ENCODE measurements at regions not wholly inside any gene's neighbourhood (a gene's known extent, or its start where the extent isn't known, plus 50 kb on each side); places are given as distances from the start of the nearest gene placed in this dataset.

- TF ChIP-seq EZH2phosphoT487 (IDR thresholded peaks at IDR 0.05; ENCODE audit: borderline replicate concordance, low read depth) (no peak), ELF1 (IDR thresholded peaks at IDR 0.05) (no peak), CHD2 (IDR thresholded peaks at IDR 0.05; ENCODE audit: low read length, partially characterized antibody) (no peak), POLR2AphosphoS5 (IDR thresholded peaks at IDR 0.05; ENCODE audit: low read depth, low read length) (no peak), GABPA (IDR thresholded peaks at IDR 0.05; ENCODE audit: low read depth) (no peak), SMC3 (IDR thresholded peaks at IDR 0.05; ENCODE audit: low read depth, low read length) (no peak)
- TF ChIP-seq, protein P1, sequence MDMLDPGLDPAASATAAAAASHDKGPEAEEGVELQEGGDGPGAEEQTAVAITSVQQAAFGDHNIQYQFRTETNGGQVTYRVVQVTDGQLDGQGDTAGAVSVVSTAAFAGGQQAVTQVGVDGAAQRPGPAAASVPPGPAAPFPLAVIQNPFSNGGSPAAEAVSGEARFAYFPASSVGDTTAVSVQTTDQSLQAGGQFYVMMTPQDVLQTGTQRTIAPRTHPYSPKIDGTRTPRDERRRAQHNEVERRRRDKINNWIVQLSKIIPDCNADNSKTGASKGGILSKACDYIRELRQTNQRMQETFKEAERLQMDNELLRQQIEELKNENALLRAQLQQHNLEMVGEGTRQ (IDR thresholded peaks at IDR 0.05; ENCODE audit: borderline replicate concordance, low read depth, low read length), result no peak
These were observed 239.7 kb downstream of the EMP1 start (continued) for GRCh38 chr12:13436182-13436581.

DNA sequence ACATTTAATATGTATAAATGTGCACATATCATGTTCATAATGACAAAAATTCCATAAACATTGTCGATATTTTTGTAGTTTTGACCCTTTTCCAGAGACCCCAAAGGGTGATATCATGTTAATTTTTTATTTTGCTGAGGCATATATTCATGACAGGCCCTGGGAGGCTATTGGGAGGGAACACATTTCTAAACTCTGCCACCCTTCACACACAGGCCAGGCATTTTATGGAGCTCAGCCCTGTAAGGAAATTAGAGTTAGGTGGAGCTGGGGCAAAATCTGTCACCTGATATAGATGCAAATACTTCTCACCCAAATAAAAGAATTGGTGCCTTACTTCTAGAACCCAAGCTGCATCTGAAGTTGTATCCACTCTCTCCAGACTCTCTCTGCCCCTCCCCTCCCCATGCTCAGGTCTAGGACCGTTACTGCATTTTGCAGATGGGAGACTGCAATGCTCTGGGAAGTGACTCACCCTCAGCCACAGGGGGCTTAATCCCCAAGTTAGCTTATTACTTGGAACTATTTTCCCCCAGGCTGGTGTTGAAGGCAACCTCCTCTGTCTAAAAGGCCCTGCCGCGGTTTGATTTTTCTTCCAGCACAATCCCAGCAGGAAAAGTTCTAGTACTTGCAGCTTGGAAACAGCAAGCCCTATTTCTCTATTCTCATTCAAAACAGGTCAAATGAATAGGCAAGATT is 238.9 kb downstream of the EMP1 start:
- H3K9ac ChIP-seq, result no peak overlapping the region
- H3K9me3 ChIP-seq, result no peaks in the 10 kb centered on the region
- H3F3A ChIP-seq (replicated peaks; ENCODE audit: insufficient read depth), result no peaks in the 10 kb centered on the region
- H4K20me1 ChIP-seq (ENCODE audit: insufficient read depth), result no peaks in the 10 kb centered on the region
- no peak for TF ChIP-seq SIN3A (IDR thresholded peaks at IDR 0.05; ENCODE audit: borderline replicate concordance, low read depth, low read length)
- no peak for TF ChIP-seq NFIC (IDR thresholded peaks at IDR 0.05; ENCODE audit: borderline replicate concordance)
- no peak for TF ChIP-seq POLR2AphosphoS5 (IDR thresholded peaks at IDR 0.05; ENCODE audit: low read depth, low read length)
- no peak for TF ChIP-seq CTCF (IDR thresholded peaks at IDR 0.05)
- no peak for TF ChIP-seq SMC3 (IDR thresholded peaks at IDR 0.05; ENCODE audit: low read depth, low read length)
- no peak for TF ChIP-seq PBX3 (IDR thresholded peaks at IDR 0.05)
- TF ChIP-seq TAF1 (IDR thresholded peaks at IDR 0.05; ENCODE audit: borderline replicate concordance, low read depth, low read length), result no peak
- TF ChIP-seq YY1 (IDR thresholded peaks at IDR 0.05; ENCODE audit: low read depth), result no peak
- no peak for TF ChIP-seq TEAD4 (IDR thresholded peaks at IDR 0.05; ENCODE audit: borderline replicate concordance, insufficient read depth)
- TF ChIP-seq FOSL2 (IDR thresholded peaks at IDR 0.05; ENCODE audit: borderline replicate concordance, low read depth), result no peak
- TF ChIP-seq NRF1 (IDR thresholded peaks at IDR 0.05; ENCODE audit: low read depth, low read length), result no peak
- no peak for TF ChIP-seq RFX5 (IDR thresholded peaks at IDR 0.05; ENCODE audit: low read length)
- no peak for TF ChIP-seq ELF1 (IDR thresholded peaks at IDR 0.05)
- TF ChIP-seq GABPA (IDR thresholded peaks at IDR 0.05; ENCODE audit: low read depth), result no peak
- TF ChIP-seq, protein P2, sequence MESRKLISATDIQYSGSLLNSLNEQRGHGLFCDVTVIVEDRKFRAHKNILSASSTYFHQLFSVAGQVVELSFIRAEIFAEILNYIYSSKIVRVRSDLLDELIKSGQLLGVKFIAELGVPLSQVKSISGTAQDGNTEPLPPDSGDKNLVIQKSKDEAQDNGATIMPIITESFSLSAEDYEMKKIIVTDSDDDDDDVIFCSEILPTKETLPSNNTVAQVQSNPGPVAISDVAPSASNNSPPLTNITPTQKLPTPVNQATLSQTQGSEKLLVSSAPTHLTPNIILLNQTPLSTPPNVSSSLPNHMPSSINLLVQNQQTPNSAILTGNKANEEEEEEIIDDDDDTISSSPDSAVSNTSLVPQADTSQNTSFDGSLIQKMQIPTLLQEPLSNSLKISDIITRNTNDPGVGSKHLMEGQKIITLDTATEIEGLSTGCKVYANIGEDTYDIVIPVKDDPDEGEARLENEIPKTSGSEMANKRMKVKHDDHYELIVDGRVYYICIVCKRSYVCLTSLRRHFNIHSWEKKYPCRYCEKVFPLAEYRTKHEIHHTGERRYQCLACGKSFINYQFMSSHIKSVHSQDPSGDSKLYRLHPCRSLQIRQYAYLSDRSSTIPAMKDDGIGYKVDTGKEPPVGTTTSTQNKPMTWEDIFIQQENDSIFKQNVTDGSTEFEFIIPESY (IDR thresholded peaks at IDR 0.05; ENCODE audit: borderline replicate concordance, low read depth), result no peak
- no peak for TF ChIP-seq RCOR1 (IDR thresholded peaks at IDR 0.05; ENCODE audit: low read length)
- no peak for TF ChIP-seq RXRA (IDR thresholded peaks at IDR 0.05; ENCODE audit: borderline replicate concordance, low read depth)
- TF ChIP-seq GATA2 (CRISPR knock-in tag; IDR thresholded peaks at IDR 0.05), result no peak
- H3K36me3 ChIP-seq (replicated peaks in 1 of 2; ENCODE audit: control insufficient read depth in 1 of 2, insufficient read depth in 2 of 2, low read length in 1 of 2), result no peaks in the 10 kb centered on the region
- H3K9me2 ChIP-seq, result no peaks in the 10 kb centered on the region
- H3K4me1 ChIP-seq (ENCODE audit: control insufficient read depth in 1 of 2, insufficient read depth in 2 of 2, low read depth in 1 of 2, low read length in 1 of 2), result peaks cover 0 to 3% of the 10 kb centered on the region in 2 experiments; a peak in 1 of 4 replicates
- ChIA-PET POLR2A (no interaction called here), CTCF (no interaction called here)
- H3K4me3 ChIP-seq (ENCODE audit: low read depth in 2 of 2, low read length in 1 of 2), result no peak overlapping the region
- no peak overlapping the region for H2AFZ ChIP-seq (ENCODE audit: low read depth)
- WGBS (ENCODE audit: low lambda C conversion rate), result 28% methylated on average over 4 of the region's 4 CpGs
- no peak for DNase-seq
- no peaks in the 10 kb centered on the region for H3K79me2 ChIP-seq (ENCODE audit: insufficient read depth)
- H3K4me2 ChIP-seq, result no peak overlapping the region
- H3K27me3 ChIP-seq (ENCODE audit: insufficient read depth), result no peaks in the 10 kb centered on the region; the same call in 1 of the 2 replicates
- no peak overlapping the region for H3K27ac ChIP-seq (ENCODE audit: low read depth in 2 of 2, low read length in 1 of 2)

Data from SK-N-SH (cell line).